Activated effector memory CD4-positive, alpha-beta T cell treated with anti-CD3 and anti-CD28 coated beads, Interleukin-2, amount 50 U/mL, for 16 hours (primary cell): ENCODE measurements at regions not wholly inside any gene's neighbourhood (a gene's known extent, or its start where the extent isn't known, plus 50 kb on each side); places are given as distances from the start of the nearest gene placed in this dataset.
"Not testable (repeated sequence)": the region's sequence is repeated elsewhere in the genome, so short reads cannot be mapped to it uniquely, and the experiment has no call there.

Source experiments
- DNase-seq: peaks from one replicate; pipeline ENCODE4 v3.0.0-alpha.2; 2020

GRCh38 chr12:59404109-59404650 lies 191.6 kb upstream of the SLC16A7 start:
- no peak for DNase-seq

- DNase-seq: no peak
These were observed 192.4 kb upstream of the SLC16A7 start for GRCh38 chr12:59403259-59403932.

- no peak for DNase-seq
These were observed 194.0 kb upstream of the SLC16A7 start for GRCh38 chr12:59401862-59402261.

- no peak for DNase-seq
These were observed 197.7 kb upstream of the SLC16A7 start for GRCh38 chr12:59398164-59398563.

- DNase-seq: no peak
These were observed 198.9 kb upstream of the SLC16A7 start for GRCh38 chr12:59396919-59397318.

GRCh38 chr12:59396519-59396918 lies 199.3 kb upstream of the SLC16A7 start:
- DNase-seq: no peak

- DNase-seq: not testable (repeated sequence)
These were observed 200.5 kb upstream of the SLC16A7 start for GRCh38 chr12:59395310-59395709.

- no peak for DNase-seq
These were observed 202.3 kb upstream of the SLC16A7 start for GRCh38 chr12:59393506-59393905.

- no peak for DNase-seq
These were observed 205.8 kb upstream of the SLC16A7 start for GRCh38 chr12:59389968-59390576.

- no peak for DNase-seq
These were observed 207.1 kb upstream of the SLC16A7 start for GRCh38 chr12:59388694-59389093.

GRCh38 chr12:59388176-59388575 lies 207.7 kb upstream of the SLC16A7 start:
- DNase-seq: no peak

GRCh38 chr12:59386236-59386635 lies 209.6 kb upstream of the SLC16A7 start:
- DNase-seq: no peak

- no peak for DNase-seq
These were observed 212.6 kb upstream of the SLC16A7 start for GRCh38 chr12:59383079-59383822.

GRCh38 chr12:59382282-59383078 lies 213.3 kb upstream of the SLC16A7 start:
- no peak for DNase-seq

- DNase-seq: no peak
These were observed 214.7 kb upstream of the SLC16A7 start for GRCh38 chr12:59381106-59381505.

GRCh38 chr12:59375633-59376032 lies 220.2 kb upstream of the SLC16A7 start:
- DNase-seq: no peak

- DNase-seq: no peak
These were observed 221.0 kb upstream of the SLC16A7 start for GRCh38 chr12:59374783-59375182.

GRCh38 chr12:59372956-59373355 lies 222.9 kb upstream of the SLC16A7 start:
- no peak for DNase-seq

- DNase-seq: no peak
These were observed 224.9 kb upstream of the SLC16A7 start for GRCh38 chr12:59370933-59371332.

- DNase-seq: no peak
These were observed 230.7 kb upstream of the SLC16A7 start for GRCh38 chr12:59365133-59365532.

GRCh38 chr12:59357811-59358210 lies 238.0 kb upstream of the SLC16A7 start:
- DNase-seq: no peak

- not testable (repeated sequence) for DNase-seq
These were observed 249.6 kb upstream of the SLC16A7 start for GRCh38 chr12:59346248-59346647.

- no peak for DNase-seq
These were observed 250.4 kb upstream of the SLC16A7 start for GRCh38 chr12:59345406-59345805.
